H1 (cell line): ENCODE measurements at regions not wholly inside any gene's neighbourhood (a gene's known extent, or its start where the extent isn't known, plus 50 kb on each side); places are given as distances from the start of the nearest gene placed in this dataset.

ENCODE experiments used
- CTCF ChIA-PET: fragments of 300-600 bp; sonication (Branson Sonifier 250); formaldehyde crosslinking; loops from one replicate; lab custom pipeline; 2021; ENCODE audit not compliant: partially characterized antibody; lab: Charles Lee
- POLR2A ChIA-PET: fragments of 300-600 bp; sonication (Branson Sonifier 250); formaldehyde crosslinking; loops from one replicate; lab custom pipeline; 2021; ENCODE audit warnings: inconsistent platforms; ENCODE audit not compliant: partially characterized antibody; lab: Charles Lee
- DNase-seq, 2 experiments: peaks; one replicate each; pipeline versions ENCODE4 v3.0.0 to v3.0.0-alpha.2; 2010 to 2022; ENCODE audit warnings: low spot score in 2 of 2, low read depth in 1 of 2, mixed read lengths in 1 of 2
- FAIRE-seq: peaks from 2 replicates; lab custom pipeline; 2011; peaks lifted over from hg19 to GRCh38; lab: Jason Lieb, UNC
- H2AFZ ChIP-seq: 2 replicates; pipeline ENCODE4 v1.8.1; 2012; ENCODE audit warnings: low read length, inconsistent platforms
- H2AK5ac ChIP-seq: 2 replicates; pipeline ENCODE4 v1.6.1; 2013; ENCODE audit warnings: low read depth, low read length
- H2BK120ac ChIP-seq: replicated peaks from 2 replicates; pipeline ENCODE3; 2013; ENCODE audit warnings: low read depth, low read length, inconsistent platforms
- H2BK12ac ChIP-seq: 2 replicates; pipeline ENCODE4 v1.6.1; 2013; ENCODE audit warnings: low read depth, low read length
- H2BK15ac ChIP-seq: 2 replicates; pipeline ENCODE4 v1.6.1; 2013; ENCODE audit warnings: low read length
- H2BK20ac ChIP-seq: 2 replicates; pipeline ENCODE4 v1.6.1; 2013; ENCODE audit warnings: low read length
- H2BK5ac ChIP-seq: 2 replicates; pipeline ENCODE4 v1.6.1; 2013; ENCODE audit warnings: low read depth, low read length
- H3K14ac ChIP-seq: 2 replicates; pipeline ENCODE4 v1.6.1; 2013; ENCODE audit warnings: inconsistent platforms; ENCODE audit not compliant: insufficient read length
- H3K18ac ChIP-seq: 2 replicates; pipeline ENCODE4 v1.6.1; 2013; ENCODE audit warnings: low read length; ENCODE audit errors: extremely low read depth
- H3K23ac ChIP-seq: 2 replicates; pipeline ENCODE4 v1.6.1; 2013; ENCODE audit warnings: inconsistent platforms; ENCODE audit not compliant: insufficient read length
- H3K23me2 ChIP-seq: 2 replicates; pipeline ENCODE4 v1.6.1; 2013; ENCODE audit warnings: low read depth, low read length
- H3K27ac ChIP-seq: 2 replicates; pipeline ENCODE4 v1.6.1; 2011; ENCODE audit warnings: low read depth, low read length, inconsistent platforms
- H3K27me3 ChIP-seq, 4 experiments: replicated peaks in 1 of 4; 1 replicate in 1 of 4; 2 replicates in 3 of 4; pipeline versions ENCODE4 v1.6.1 to v1.8.1; 2011 to 2013; ENCODE audit warnings: low read length in 3 of 4, mild to moderate bottlenecking in 3 of 4, inconsistent platforms in 2 of 4, mixed read lengths in 2 of 4, moderate library complexity in 1 of 4; ENCODE audit not compliant: control insufficient read depth in 3 of 4, insufficient read depth in 3 of 4; ENCODE audit errors: extremely low read depth in 1 of 4
- H3K36me3 ChIP-seq, 4 experiments: 2 replicates each; pipeline versions ENCODE4 v1.6.1 to v1.8.1; 2011 to 2013; ENCODE audit warnings: mild to moderate bottlenecking in 4 of 4, low read length in 3 of 4, moderate library complexity in 2 of 4, control low read depth in 1 of 4, inconsistent platforms in 1 of 4; ENCODE audit not compliant: insufficient read depth in 4 of 4, control insufficient read depth in 2 of 4
- H3K4ac ChIP-seq: replicated peaks from 2 replicates; pipeline ENCODE3; 2013; ENCODE audit warnings: low read length, low read depth, mixed read lengths, inconsistent platforms; ENCODE audit not compliant: insufficient read length
- H3K4me1 ChIP-seq, 4 experiments: replicated peaks in 1 of 4; 1 replicate in 1 of 4; 2 replicates in 3 of 4; pipeline versions ENCODE4 v1.6.1 to v1.8.1; 2011 to 2013; ENCODE audit warnings: low read length in 3 of 4, inconsistent platforms in 2 of 4, mixed read lengths in 1 of 4; ENCODE audit not compliant: insufficient read depth in 4 of 4, control insufficient read depth in 3 of 4
- H3K4me2 ChIP-seq, 2 experiments: 2 replicates each; pipeline versions ENCODE4 v1.6.1 to v1.8.1; 2011 to 2013; ENCODE audit warnings: low read depth in 2 of 2, low read length in 2 of 2, control low read depth in 1 of 2, inconsistent platforms in 1 of 2, mild to moderate bottlenecking in 1 of 2; ENCODE audit not compliant: insufficient read depth in 1 of 2
- H3K4me3 ChIP-seq, 4 experiments: fragments of 200-600, 300-600 bp in 1 of 4; sonication (generic), shearing (Covaris generic), sonication (Bioruptor Twin) in 1 of 4; 2 replicates each; pipeline versions ENCODE4 v1.5.1 to v1.8.1; 2011 to 2016; ENCODE audit warnings: low read length in 4 of 4, low read depth in 3 of 4, control low read depth in 2 of 4, inconsistent platforms in 2 of 4, mild to moderate bottlenecking in 2 of 4, mixed read lengths in 1 of 4, moderate library complexity in 1 of 4; ENCODE audit not compliant: insufficient read depth in 2 of 4; ENCODE audit errors: extremely low read depth in 1 of 4
- H3K56ac ChIP-seq: replicated peaks from 2 replicates; pipeline ENCODE3; 2013; ENCODE audit warnings: low read depth, mild to moderate bottlenecking, mixed read lengths, low read length, inconsistent platforms; ENCODE audit not compliant: insufficient read length
- H3K79me1 ChIP-seq: 2 replicates; pipeline ENCODE4 v1.6.1; 2013; ENCODE audit warnings: low read depth, low read length, control low read depth
- H3K79me2 ChIP-seq, 2 experiments: 2 replicates each; pipeline versions ENCODE4 v1.6.1 to v1.8.1; 2012 to 2013; ENCODE audit warnings: low read length in 2 of 2, mild to moderate bottlenecking in 2 of 2, inconsistent platforms in 1 of 2; ENCODE audit not compliant: insufficient read depth in 2 of 2, control insufficient read depth in 1 of 2
- H3K9ac ChIP-seq, 4 experiments: replicated peaks in 1 of 4; 1 replicate in 1 of 4; 2 replicates in 3 of 4; pipeline versions ENCODE4 v1.6.1 to v1.8.1; 2011 to 2013; ENCODE audit warnings: low read depth in 3 of 4, low read length in 3 of 4, control low read depth in 2 of 4, mild to moderate bottlenecking in 2 of 4, moderate library complexity in 2 of 4, inconsistent platforms in 1 of 4; ENCODE audit errors: extremely low read depth in 1 of 4
- H3K9me3 ChIP-seq, 2 experiments: 2 replicates each; pipeline versions ENCODE4 v1.6.1 to v1.8.1; 2012 to 2013; ENCODE audit warnings: mild to moderate bottlenecking in 2 of 2, moderate library complexity in 2 of 2, control low read depth in 1 of 2, inconsistent platforms in 1 of 2, low read depth in 1 of 2, low read length in 1 of 2, mixed read lengths in 1 of 2; ENCODE audit not compliant: insufficient read depth in 2 of 2
- H4K20me1 ChIP-seq, 2 experiments: replicated peaks in 1 of 2; 2 replicates each; pipeline versions ENCODE3 to v1.8.1; 2011 to 2013; ENCODE audit warnings: inconsistent platforms in 2 of 2, low read length in 2 of 2, mild to moderate bottlenecking in 1 of 2; ENCODE audit not compliant: insufficient read depth in 2 of 2, control insufficient read depth in 1 of 2
- H4K5ac ChIP-seq: 2 replicates; pipeline ENCODE4 v1.6.1; 2013; ENCODE audit warnings: low read length, low read depth, mixed read lengths, inconsistent platforms; ENCODE audit not compliant: insufficient read length
- H4K8ac ChIP-seq: 2 replicates; pipeline ENCODE4 v1.8.0; 2013; ENCODE audit warnings: mild to moderate bottlenecking, moderate library complexity, low read length, inconsistent platforms; ENCODE audit not compliant: insufficient read depth; ENCODE audit errors: extremely low read depth
- H4K91ac ChIP-seq: replicated peaks from 2 replicates; pipeline ENCODE3; 2013; ENCODE audit warnings: low read length, mixed read lengths, inconsistent platforms; ENCODE audit not compliant: insufficient read length
- BACH1 ChIP-seq: IDR thresholded peaks from 2 replicates; pipeline ENCODE4 v1.6.1; 2012; ENCODE audit warnings: low read length, improper control_type of control experiment
- BCL11A ChIP-seq, 2 experiments: IDR thresholded peaks; one replicate each; pipeline ENCODE4 v1.6.1; 2011; ENCODE audit warnings: low read depth in 2 of 2, low read length in 2 of 2, mild to moderate bottlenecking in 2 of 2
- CBX5 ChIP-seq: fragments of 300-800, 300-1000 bp; sonication (generic); IDR thresholded peaks from 2 replicates; pipeline ENCODE4 v1.7.1; 2016; ENCODE audit warnings: antibody characterized with exemption, low read length, low read depth
- CHD1 ChIP-seq: IDR thresholded peaks from 2 replicates; pipeline ENCODE4 v1.6.1; 2012; ENCODE audit warnings: low read depth, low read length, improper control_type of control experiment
- CREB1 ChIP-seq: IDR thresholded peaks from 2 replicates; pipeline ENCODE4 v1.6.1; 2012; ENCODE audit warnings: inconsistent platforms
- CTBP2 ChIP-seq: IDR thresholded peaks from 2 replicates; pipeline ENCODE4 v1.7.0; 2011; ENCODE audit warnings: borderline replicate concordance, mild to moderate bottlenecking, moderate library complexity, mixed read lengths, low read length; ENCODE audit not compliant: insufficient read depth, insufficient read length
- JUND ChIP-seq: IDR thresholded peaks from 2 replicates; pipeline ENCODE4 v1.6.1; 2011; ENCODE audit warnings: mild to moderate bottlenecking, improper control_type of control experiment, low read length
- MAFK ChIP-seq: IDR thresholded peaks from 2 replicates; pipeline ENCODE4 v1.6.1; 2012; ENCODE audit warnings: low read depth, mild to moderate bottlenecking, improper control_type of control experiment, low read length
- MAX ChIP-seq: IDR thresholded peaks from 2 replicates; pipeline ENCODE4 v1.6.1; 2012; ENCODE audit warnings: inconsistent platforms
- RAD21 ChIP-seq, 2 experiments: IDR thresholded peaks in 1 of 2; conservative IDR thresholded peaks in 1 of 2; 2 replicates each; pipeline ENCODE4 v1.6.1; 2011; ENCODE audit warnings: low read depth in 2 of 2, low read length in 2 of 2, improper control_type of control experiment in 1 of 2, inconsistent platforms in 1 of 2, mild to moderate bottlenecking in 1 of 2, moderate library complexity in 1 of 2
- RBBP5 ChIP-seq: IDR thresholded peaks from 2 replicates; pipeline ENCODE4 v1.7.1; 2012; ENCODE audit warnings: low read depth, mild to moderate bottlenecking, inconsistent platforms, low read length, moderate library complexity, borderline replicate concordance
- SAP30 ChIP-seq: fragments of 300-600 bp; sonication (generic); IDR thresholded peaks from 2 replicates; pipeline ENCODE4 v1.7.1; 2012; ENCODE audit warnings: low read length, moderate library complexity, mild to moderate bottlenecking, inconsistent platforms; ENCODE audit not compliant: insufficient read depth, insufficient replicate concordance
- SIX5 ChIP-seq: IDR thresholded peaks from 2 replicates; pipeline ENCODE4 v1.6.1; 2011; ENCODE audit warnings: mild to moderate bottlenecking, low read depth, low read length
- SP4 ChIP-seq: IDR thresholded peaks from 2 replicates; pipeline ENCODE4 v1.6.1; 2012; ENCODE audit warnings: low read length, inconsistent platforms
- ZNF274 ChIP-seq: IDR thresholded peaks from 2 replicates; pipeline ENCODE4 v1.7.0; 2012; ENCODE audit warnings: low read length, borderline replicate concordance; ENCODE audit errors: extremely low read depth
- WGBS, 2 experiments: shearing (Covaris generic) in 1 of 2; methylation state at CpG; one replicate each; pipeline versions ENCODE4 v1.1.6 to v1.1.7; 2013 to 2015; ENCODE audit warnings: low lambda C conversion rate in 2 of 2, mixed read lengths in 2 of 2, inconsistent platforms in 1 of 2, low coverage in 1 of 2, missing lambda C conversion rate in 1 of 2; ENCODE audit not compliant: insufficient replicate concordance in 2 of 2, insufficient coverage in 1 of 2, insufficient read length in 1 of 2; ENCODE audit errors: extremely low coverage in 1 of 2, missing lambda C conversion rate in 1 of 2; 5-methylcytosine and 5-hydroxymethylcytosine counted together

DNA sequence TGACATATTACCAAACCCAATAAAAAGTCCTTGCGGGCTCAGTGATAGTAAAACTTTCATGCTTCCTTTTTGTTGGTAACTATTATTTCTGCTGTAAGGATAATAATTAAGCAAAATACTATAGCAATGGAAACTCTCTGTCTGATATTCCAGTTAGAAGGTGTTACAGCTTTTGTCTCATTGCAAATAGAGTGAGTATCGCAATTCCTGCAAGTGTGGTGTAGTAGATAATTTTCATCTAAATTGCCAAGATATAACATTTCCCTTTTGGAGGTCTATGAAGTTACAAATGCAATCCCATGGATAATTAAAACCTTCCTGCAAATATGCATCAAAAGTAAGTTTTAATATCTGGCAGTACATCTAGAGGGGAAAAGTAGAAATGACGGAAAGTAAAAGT is 88.7 kb upstream of the CD93 start:
- no peak overlapping the region for H2BK15ac ChIP-seq
- H3K4me2 ChIP-seq = no peak overlapping the region
- TF ChIP-seq SAP30 (no peak), CHD1 (no peak), CREB1 (no peak), ZNF274 (no peak), CBX5 (no peak), RAD21 (IDR thresholded peaks at IDR 0.05 in 1 of 2, conservative IDR thresholded peaks at IDR 0.05 in 1 of 2; ENCODE audit: low read depth in 2 of 2, low read length in 2 of 2) (no peak), BCL11A (IDR thresholded peaks at IDR 0.05; ENCODE audit: low read depth in 2 of 2, low read length in 2 of 2) (no peak), CTBP2 (no peak), MAX (no peak), SP4 (no peak), MAFK (no peak), JUND (no peak), SIX5 (no peak), RBBP5 (no peak), BACH1 (no peak)
- H4K20me1 ChIP-seq = no peaks in the 10 kb centered on the region
- no peak overlapping the region for H3K27ac ChIP-seq
- H2AFZ ChIP-seq = no peak overlapping the region
- H4K8ac ChIP-seq = no peak overlapping the region
- no peak overlapping the region for H3K14ac ChIP-seq
- DNase-seq = no peak
- H2AK5ac ChIP-seq = no peak overlapping the region
- no peaks in the 10 kb centered on the region for H3K9me3 ChIP-seq
- H3K23me2 ChIP-seq = no peaks in the 10 kb centered on the region; the same call in 1 of the 2 replicates
- H3K18ac ChIP-seq = no peak overlapping the region
- CTCF ChIA-PET = interaction anchor here (1.8 kb wide), 1 partner anchor 166 kb away, joined by 4 read pairs; no protein-coding TSS in a partner anchor
- no peak overlapping the region for H4K91ac ChIP-seq
- no peak overlapping the region for H3K56ac ChIP-seq
- H2BK120ac ChIP-seq = no peak overlapping the region
- H3K23ac ChIP-seq = no peak overlapping the region
- no peaks in the 10 kb centered on the region for H3K79me1 ChIP-seq
- no peak overlapping the region for H2BK5ac ChIP-seq
- H3K79me2 ChIP-seq = no peaks in the 10 kb centered on the region
- no peak overlapping the region for H2BK20ac ChIP-seq
- H3K4me3 ChIP-seq = no peak overlapping the region
- POLR2A ChIA-PET = no interaction called here
- H3K36me3 ChIP-seq = no peaks in the 10 kb centered on the region
- 94% methylated on average over 3 of the region's 3 CpGs; no CpG with 5 or more reads in 1 of the 2 experiments for WGBS, 2 experiments
- no peaks in the 10 kb centered on the region for H3K27me3 ChIP-seq
- no peak for FAIRE-seq
- no peak overlapping the region for H3K9ac ChIP-seq
- no peak overlapping the region for H2BK12ac ChIP-seq
- H3K4me1 ChIP-seq = no peaks in the 10 kb centered on the region
- H4K5ac ChIP-seq = no peak overlapping the region
- no peak overlapping the region for H3K4ac ChIP-seq
